ENCODE measurements at regions not wholly inside any gene's neighbourhood (a gene's known extent, or its start where the extent isn't known, plus 50 kb on each side); places are given as distances from the start of the nearest gene placed in this dataset.
"Not testable (repeated sequence)": the region's sequence is repeated elsewhere in the genome, so short reads cannot be mapped to it uniquely, and the experiment has no call there.

DNA sequence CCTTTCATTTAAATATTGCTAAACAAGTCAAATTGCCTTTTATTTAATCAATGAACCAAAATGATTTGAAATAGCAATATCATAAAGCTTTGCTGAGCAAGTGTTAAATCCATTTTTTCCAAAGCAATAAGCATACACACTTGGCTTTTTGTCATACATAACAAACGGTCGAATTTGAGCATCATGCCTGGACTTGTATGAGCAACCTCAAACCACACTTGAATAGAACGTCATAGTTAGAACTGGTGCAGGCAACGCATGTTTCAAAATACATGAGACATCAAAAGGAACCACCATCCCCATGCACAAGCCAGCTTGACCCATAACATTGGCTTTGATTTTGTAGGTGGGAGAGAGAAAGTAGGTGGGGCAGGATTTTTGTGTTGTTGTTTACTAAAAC is 812.3 kb upstream of the FRG1 start:
- DNase-seq = no peak

DNA sequence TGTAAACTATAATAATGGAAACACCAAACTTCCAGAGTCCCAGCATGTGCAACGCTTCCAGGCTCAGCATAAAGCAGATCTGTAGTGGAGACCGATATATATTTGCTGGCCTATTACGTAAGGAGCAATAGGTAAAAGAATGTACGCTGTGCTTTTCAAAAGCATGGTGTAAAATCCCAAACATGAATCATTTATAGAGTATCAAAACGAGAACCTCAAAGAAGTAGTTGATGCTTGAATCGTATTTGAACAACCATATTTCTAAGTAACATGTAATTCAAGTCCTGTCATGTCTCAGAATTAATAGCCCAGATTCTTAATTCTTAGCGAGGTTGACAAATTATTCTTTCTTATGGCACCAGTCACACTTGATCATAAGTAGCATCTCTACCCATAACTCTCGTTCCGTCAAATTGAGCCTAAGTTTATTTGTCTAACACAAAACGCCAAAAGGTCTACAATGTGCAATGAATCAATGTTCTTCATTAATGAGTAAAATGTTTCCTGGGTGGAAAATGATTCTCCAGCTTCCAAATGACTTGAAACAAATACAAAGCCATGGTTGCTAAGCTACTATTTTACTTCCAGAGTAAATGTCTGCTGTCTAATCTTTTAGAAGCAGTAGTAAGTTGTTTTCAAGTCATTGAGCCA is 811.5 kb upstream of the FRG1 start:
- DNase-seq = no peak

DNA sequence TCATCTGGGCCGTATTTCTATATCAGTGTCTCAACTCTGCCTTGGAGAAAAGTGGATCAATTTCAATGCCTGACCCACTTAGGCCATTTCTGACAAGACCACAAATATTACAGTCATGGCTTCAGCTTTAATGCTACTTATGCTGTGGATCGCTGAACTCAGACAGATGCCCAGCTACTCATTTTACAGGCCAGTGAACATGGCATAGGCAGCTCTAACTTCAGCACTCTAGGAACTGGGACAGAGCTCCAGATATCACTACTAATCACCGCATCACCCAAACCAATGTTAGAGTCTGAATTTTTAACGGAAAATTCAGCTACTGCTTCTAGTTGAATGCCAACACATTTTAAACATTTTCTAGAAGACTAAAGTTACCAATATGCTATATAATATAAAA is 809.6 kb upstream of the FRG1 start:
- no peak for DNase-seq

DNA sequence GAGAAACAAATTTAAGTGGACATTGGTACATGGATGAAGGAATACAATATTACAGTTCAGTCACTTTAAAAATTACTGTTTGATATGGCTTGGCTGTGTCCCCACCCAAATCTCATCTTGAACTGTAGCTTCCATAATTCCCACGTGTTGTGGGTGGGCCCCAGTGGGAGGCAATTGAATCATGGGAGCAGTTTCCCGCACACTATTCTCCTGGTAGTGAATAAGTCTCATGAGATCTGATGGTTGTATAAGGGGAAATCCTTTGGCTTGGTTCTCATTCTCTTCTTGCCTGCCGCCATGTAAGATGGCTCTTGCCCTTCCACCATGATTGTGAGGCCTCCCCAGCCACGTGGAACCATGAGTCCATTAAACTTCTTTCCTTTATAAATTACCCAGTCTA is 804.2 kb upstream of the FRG1 start:
- DNase-seq = no peak

DNA sequence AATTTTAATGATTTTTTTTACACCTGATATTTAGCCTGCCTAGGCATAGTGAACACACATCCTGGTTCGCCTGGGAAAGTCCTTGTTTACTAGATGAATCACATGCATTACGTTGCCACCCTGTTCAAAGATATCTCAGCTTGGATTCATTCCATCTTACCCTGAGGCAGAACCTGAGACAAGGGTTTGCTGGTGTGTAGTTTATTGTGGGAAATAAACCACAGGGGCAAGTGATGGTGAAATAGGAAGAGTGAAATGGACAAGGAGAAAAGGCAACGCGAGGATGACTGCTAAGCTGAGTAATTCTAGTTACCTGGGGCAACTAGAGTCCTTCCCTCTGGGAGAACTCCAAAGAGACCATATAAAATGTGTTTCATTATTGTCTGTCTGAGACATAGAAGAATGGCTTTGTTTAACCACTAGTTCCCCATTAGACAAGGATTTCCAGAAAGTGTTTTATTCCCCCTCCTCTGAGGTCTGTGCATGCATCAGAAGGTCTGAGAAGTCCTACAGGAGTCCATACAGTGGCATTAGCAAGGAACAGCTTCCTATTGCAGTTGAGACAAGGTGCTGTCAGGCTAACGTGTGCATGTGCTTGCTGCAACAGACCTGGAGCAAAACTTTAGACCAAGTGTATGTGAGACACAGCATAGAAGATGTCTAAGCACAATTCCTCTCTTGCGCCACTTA is 797.3 kb upstream of the FRG1 start:
- no peak for DNase-seq

DNA sequence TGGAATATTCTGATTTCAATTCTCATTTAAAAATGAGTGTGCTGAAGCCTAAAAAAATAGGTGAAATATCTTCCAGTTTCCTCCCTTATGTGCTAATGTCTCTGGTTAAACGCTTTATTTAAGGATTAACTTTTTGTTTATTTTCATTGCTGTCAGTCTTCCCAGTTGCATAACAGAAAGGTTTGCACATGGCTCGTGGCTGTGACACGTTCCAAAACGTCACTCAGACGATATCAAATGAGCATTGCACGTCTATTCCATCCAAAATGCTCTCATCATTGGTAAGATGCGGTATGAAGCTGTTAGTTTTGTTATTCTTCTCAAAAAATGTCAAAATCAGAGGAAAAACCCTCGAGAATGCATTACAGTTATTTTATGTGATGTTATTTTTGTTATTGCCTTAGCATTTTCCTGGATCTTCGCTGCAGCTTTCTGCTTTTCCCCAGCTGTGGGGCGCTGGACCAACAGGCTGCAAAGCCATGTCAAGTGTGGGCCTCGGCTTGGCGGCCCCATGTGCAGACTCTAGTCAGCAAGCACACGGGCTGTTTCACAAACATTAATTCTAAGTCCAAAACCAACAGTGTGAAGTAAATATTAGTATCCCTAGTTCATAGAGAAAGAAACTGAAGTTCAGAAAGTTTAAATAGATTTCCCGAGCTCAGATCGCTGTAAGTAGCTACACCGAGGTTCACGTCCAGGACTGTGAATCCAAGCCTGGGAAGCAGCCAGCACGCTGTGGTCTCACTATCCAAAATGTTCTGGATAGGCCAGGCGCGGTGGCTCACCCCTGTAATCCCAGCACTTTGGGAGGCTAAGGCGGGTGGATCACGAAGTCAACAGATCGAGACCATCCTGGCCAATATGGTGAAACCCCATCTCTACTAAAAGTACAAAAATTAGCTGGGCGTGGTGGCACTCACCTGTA is 793.4 kb upstream of the FRG1 start:
- no peak for DNase-seq

DNA sequence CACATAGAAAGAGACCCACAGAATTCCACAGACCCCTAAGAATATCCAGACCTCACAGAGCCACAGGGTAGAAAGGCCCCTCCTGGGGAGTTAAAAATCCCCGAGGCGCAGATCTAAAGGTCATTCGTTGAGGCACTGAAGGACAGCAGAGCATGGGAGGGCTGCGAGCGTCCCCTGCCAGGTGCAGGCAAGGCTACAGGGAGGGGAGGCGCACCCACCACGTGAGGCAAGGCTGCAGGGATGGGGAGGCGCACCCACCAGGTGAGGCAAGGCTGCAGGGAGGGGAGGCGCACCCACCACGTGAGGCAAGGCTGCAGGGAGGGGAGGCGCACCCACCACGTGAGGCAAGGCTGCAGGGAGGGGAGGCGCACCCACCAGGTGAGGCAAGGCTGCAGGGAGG is 785.6 kb upstream of the FRG1 start:
- not testable (repeated sequence) for DNase-seq

DNA sequence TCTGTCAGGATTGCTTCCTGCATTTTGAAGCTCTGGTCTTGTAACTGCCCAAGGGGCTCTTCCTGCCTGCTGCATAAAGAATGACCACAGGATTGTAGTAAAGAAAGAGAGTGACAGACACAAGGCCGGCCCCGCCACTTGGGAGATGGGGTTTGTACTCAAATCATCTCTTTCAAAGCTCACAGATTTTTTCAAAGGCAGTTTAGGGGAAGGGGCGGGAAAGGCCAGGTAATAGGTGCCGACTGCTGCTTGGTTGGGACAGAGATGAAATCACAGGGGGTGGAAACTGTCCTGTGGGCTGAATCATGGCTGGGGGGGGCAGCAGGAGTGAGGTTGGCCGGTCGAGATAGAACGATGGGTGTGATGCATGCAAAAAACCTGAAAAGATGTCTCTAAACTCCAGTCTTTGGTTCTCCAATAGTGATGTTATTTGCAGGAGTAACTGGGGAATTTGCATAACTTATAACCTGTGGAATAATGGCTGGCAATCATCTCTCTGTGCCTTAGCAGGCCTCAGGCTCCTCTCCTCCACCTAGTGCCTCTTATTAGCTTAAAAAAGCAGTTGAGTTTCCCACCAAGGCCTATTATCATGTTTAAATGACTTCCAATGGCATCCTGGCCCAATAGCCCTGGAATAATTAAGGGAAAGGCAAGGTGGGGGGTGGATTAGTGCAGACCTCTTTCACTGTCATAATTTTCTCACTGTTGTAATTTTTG is 778.4 kb upstream of the FRG1 start:
- no peak for DNase-seq

DNA sequence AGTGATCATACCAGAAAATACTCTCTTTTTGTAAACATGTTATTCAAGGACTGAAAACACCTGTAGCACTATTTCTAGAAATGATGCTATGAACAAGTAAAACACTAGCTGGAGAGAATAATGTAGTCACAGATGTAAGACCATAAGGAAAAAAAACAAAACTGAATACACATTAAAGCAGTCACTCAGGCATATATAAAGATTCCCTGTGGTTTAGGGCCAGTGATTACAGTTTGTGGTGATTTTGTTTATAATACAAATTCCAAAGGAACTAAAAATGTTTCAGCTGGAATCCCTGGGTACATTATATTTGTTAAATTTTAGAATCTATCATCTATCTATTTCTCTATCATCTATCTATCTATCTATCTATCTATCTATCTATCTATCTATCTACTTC is 777.8 kb upstream of the FRG1 start:
- no peak for DNase-seq

DNA sequence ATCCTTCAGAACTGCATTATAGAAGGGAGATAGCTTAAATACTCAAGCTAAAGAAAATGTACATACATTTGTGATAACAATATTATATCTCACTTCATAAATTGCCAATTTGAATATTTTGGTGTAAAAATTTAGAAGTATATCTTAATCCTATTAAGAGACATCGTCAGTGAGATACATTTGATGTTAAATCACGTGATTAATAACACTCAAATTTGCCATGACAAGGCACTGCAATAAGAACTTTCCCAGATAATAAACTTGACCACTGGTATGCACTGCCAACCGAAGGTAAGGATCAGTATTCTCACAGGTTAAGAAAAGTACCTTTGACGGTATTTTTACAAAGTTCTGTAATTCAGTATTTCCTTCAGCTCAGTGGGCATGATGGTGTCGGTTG is 764.7 kb upstream of the FRG1 start:
- DNase-seq = no peak

DNA sequence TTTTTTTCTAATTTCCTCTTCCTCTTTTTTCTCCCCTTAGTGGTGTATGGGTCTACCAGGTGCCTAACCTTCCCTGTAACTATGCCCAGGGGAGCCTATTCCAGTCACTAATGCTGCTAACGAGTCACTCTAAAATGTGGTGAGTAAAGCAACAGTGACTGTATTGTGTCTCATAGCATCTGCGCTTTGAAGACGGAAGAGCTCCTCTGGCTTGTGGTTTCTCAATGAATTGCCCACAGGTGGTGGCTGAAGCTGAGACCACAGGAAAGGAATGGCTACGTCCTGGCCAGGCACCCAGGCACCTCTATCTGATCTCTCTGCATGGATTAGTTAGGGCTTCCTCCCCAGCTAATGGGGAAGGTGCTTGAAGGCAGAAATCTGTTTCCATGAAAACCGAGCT is 763.5 kb upstream of the FRG1 start:
- no peak for DNase-seq

DNA sequence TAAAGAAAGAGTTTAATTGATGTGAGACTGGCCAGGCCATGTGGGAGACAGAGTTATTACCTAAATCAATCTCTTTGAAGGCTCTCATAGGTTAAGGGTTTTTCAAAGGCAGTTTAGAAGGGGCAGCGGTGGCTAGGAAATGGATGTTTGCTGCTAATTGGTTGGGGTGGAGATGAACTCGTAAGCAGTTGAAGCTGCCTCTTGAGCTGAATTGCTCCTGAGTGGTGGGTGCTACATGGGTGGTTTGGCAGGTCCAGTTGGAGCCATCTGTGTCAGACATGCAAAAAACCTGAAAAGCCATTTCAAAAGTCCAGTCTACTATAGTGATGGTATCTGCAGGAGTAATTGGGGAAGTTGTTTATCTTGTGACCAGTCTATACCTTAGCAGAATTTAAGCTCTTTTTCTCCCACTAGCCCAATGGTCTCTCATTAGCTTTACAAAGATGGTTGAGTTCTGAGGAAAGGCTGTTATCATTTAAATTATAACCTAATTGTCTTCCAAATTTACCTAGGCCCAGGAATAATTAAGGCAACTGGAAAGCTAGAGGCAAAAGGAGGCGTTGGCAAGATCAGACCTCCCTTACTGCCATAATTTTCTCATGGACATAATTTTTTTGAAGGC is 762.4 kb upstream of the FRG1 start:
- no peak for DNase-seq

DNA sequence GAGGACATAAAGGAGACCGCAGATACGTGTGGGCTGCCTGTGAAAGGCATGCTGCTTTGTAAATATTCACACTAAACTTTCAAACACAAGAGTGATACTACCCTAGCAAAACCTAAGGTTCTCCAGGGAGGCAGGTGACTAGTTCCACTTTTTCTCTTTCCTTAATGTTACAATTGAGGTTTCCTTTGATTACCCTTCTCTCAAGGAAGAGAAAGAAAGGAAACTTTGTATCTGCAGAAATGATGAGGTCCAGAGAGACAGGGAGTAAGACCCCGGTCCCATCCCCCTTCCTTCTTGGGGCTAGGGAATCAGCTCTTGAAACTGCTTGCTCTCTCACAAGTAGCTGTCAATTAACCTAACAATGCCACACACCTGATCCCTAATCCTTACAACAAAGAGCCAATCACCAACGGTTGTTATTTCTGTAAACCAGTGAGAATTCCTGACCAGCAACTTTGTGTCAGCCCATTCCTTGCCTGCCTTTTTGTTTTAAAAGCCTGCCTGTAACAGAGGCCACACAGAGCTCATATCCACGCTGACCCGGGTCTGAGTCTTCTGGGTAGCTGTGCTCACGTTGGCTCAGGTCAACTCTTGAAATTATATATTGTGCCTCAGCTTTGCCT is 754.8 kb upstream of the FRG1 start:
- no peak for DNase-seq

DNA sequence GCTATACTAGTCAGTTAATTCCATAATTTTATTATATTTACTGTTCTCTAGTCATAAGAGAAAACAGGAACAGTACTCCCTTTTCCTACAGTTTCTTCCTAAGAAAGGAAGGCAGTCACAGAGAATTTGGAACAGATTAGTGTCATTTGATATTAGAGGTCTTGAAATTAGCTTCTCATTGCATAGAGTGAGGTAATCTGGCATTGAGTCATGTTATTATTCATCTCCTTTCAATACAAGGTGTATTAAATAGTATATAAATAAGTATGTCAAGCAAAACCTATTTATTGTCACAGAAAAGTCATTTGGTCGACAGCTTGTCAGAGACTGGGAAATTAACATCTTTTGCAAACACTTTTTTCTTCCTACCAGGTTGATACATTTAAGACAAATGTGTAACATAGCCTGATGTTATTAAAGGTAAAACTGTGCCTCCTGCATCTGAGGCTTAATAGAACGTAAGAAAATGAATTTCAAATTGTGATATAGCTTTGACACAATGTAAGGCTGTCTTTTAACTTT is 753.1 kb upstream of the FRG1 start:
- DNase-seq = no peak

DNA sequence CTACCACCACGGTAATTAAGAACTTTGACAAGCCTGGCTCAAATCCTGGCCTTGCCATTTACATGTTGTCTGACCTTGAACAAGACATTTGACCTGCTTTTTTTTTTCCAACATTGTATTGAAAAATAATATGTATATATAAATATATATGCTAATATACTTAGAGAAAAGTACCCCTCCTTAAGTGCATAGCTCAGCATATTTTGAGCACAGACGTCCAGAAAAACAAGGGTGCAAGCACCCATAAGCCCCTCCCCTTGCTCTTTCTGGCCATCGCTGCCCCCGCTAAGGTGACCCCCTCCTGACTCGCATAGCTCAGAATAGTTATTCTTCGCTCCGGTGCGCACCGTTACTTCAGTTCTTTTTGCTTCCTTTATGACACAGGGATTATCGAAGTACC is 742.0 kb upstream of the FRG1 start:
- no peak for DNase-seq

DNA sequence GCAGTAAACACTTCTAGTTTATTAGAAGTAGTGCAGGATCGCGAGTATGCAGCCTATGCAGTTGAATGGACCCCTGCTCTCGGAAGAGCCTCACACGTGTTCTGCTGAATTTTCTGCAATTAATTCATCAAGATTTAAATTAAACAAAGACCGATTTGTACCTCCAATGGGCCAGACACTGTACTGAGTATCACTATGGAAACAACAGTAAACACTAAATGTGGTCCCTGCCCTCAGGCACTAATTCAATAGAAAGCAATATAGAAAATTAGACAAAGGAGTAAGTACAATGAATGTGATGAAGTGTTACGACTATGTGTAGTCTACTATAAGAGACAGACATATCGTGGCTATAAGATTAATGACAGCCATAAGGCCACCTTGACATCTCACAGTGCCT is 740.3 kb upstream of the FRG1 start:
- DNase-seq = no peak

DNA sequence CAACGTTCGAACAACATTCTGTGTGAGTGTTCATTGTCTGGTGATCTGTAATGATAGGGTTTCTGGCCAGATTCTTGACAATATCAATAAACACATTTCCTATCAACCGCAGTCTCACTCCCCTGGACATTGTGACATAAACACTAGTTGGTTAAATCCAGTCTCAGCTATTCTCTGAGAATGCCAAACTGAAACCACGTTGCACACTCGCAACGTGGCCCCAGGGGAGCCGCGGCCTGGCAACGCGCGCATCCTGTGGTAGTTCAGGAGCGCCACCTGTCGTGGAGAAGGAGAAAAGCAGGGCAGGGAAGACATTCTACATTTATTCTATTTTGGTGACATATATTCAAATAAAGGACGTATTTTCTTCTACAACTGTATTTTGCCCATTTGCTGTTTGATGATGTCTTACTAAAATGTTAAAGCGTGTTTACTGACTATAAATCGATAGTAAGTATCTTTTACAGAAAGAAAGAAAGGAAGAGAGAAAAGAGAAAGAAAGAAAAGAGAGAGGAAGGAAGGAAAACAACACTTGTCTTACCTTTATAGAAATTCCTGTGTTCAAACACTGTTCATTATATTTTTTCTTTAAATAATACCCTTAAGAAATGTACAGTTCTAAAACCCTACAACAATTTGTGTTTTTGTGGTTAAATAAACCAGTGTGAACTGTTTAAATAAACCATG is 738.3 kb upstream of the FRG1 start:
- no peak for DNase-seq

DNA sequence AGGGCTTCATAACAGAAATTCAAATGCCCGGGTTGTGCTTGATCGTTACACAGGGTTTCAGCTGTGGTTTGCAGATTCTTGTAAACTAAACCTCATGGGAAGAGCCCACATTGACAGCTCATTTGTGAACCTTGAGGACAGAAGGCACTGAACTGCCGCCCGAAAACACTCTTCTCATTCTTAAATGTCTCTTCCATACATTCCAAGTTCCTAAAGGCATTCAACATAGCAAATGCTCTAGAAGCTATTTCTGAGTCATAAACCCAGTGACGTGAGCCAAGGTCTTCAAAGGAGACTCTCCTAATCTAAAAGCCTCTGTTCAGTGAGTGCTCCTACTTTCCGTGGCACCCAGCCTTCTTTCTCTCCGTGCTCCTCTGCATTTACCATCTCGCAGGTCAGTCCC is 737.8 kb upstream of the FRG1 start:
- DNase-seq = no peak

DNA sequence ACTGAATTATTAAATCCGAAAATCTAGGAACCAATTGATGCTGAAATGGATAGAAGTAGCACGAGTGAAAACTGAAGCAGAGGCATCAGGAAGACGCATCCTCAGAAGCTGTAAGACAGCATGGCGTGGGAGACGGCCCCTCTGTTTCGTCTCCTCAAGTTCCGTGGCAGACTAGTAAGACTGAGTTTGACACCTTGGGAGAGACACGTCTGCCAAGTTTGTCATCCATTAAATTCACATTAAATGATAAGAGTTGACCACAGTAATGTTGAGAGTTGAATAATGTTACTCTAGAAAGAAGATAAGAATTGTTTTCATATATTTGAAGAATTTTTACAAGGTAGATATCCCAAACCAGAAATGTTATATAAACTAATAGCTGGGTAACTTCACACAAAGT is 736.1 kb upstream of the FRG1 start:
- no peak for DNase-seq

DNA sequence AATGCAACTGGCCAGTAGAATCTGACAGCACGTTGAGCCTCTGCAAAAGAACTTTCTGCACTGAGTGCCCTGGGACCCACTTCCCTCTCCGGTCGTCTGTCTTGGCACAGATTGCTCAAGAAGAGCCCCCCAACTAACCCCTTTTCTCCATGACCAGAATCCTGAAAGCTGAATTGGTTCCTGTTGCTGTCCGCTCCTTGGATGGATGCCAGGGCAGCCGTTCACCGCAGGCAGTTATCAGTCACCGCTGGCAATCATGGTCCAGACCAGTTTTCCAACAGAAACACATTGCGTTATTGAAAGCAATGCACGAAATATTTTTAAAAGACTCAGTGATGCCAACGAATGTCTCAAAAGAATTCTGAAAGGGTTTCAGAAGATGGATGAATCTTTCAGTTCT is 733.7 kb upstream of the FRG1 start:
- DNase-seq = no peak

DNA sequence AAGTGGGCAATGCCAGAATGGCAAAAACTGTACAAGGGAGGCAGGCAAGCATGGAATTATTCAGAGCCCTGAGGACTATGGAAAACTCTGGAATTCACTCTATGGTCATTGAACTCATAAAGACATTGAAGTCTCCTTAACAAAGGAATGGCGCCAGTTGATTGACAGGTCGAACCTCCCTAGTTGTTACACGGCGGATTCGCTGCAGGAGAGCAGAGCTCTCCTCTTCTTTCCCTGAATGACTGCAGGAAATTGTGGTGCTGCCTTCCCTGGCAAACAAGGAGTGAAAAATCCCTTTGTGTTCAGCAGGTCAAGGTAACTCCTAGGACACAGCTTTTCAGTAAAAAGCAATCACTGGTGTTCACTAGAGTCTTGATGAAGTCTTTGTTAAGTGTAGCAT is 732.8 kb upstream of the FRG1 start:
- no peak for DNase-seq

DNA sequence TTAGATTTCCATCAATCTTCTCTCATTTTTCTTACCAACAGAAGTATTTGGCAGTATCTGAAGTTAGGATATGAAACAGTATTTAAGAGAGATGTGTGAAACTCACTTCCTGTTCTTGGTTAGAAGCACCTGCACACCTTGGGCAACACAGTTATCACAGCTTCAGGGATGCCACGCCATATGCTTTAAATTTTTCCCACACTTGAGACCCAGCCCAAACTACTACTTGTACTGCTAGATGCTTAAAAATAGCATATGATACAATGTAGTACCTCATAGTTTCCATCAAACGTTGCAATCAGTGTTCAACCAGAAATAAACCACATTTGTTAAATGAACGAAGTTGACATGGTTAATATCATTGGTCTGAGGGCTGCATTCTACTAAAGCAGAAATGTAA is 725.1 kb upstream of the FRG1 start:
- DNase-seq = no peak

Data from activated CD4-positive, alpha-beta T cell treated with anti-CD3 and anti-CD28 coated beads for 1 hour (primary cell).